ENCODE measurements at regions not wholly inside any gene's neighbourhood (a gene's known extent, or its start where the extent isn't known, plus 50 kb on each side); places are given as distances from the start of the nearest gene placed in this dataset.
"Not testable (repeated sequence)": the region's sequence is repeated elsewhere in the genome, so short reads cannot be mapped to it uniquely, and the experiment has no call there.

DNA sequence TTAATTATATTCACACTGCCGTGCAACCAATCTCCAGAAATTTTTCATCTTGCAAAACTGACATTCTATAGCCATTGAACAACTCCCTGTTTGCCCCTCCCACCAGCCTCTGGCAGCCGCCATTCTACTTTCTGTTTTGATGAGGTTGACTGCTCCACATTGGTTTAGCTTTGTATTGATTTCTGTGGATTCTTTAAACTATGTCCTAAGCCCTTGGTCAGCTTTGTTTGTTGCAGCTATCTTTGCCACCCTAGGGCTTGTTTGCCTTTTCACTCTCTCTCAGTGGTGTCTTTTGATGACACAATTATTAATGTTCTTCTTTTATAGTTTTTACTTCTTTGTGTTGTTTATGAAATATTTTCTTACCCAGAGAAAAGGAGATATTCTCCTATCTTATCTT, 152.8 kb upstream of the PLGLB1 start:
- TF ChIP-seq, protein P1, sequence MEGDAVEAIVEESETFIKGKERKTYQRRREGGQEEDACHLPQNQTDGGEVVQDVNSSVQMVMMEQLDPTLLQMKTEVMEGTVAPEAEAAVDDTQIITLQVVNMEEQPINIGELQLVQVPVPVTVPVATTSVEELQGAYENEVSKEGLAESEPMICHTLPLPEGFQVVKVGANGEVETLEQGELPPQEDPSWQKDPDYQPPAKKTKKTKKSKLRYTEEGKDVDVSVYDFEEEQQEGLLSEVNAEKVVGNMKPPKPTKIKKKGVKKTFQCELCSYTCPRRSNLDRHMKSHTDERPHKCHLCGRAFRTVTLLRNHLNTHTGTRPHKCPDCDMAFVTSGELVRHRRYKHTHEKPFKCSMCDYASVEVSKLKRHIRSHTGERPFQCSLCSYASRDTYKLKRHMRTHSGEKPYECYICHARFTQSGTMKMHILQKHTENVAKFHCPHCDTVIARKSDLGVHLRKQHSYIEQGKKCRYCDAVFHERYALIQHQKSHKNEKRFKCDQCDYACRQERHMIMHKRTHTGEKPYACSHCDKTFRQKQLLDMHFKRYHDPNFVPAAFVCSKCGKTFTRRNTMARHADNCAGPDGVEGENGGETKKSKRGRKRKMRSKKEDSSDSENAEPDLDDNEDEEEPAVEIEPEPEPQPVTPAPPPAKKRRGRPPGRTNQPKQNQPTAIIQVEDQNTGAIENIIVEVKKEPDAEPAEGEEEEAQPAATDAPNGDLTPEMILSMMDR (IDR thresholded peaks at IDR 0.05; ENCODE audit: low read length): not testable (repeated sequence)
- not testable (repeated sequence) for TF ChIP-seq EZH2 (IDR thresholded peaks at IDR 0.05; ENCODE audit: borderline replicate concordance, low read length)
